ENCODE measurements at regions not wholly inside any gene's neighbourhood (a gene's known extent, or its start where the extent isn't known, plus 50 kb on each side); places are given as distances from the start of the nearest gene placed in this dataset.

- no peak overlapping the region for H3K4me3 ChIP-seq (replicated peaks in 1 of 3; ENCODE audit: insufficient read depth in 1 of 3, low read depth in 1 of 3, low read length in 3 of 3)
- TF ChIP-seq FOS (IDR thresholded peaks at IDR 0.05; ENCODE audit: borderline replicate concordance, insufficient read depth, low read length) (no peak), GATA2 (IDR thresholded peaks at IDR 0.05; ENCODE audit: insufficient read depth, insufficient read length, low read depth, low read length) (no peak), MAX (IDR thresholded peaks at IDR 0.05; ENCODE audit: insufficient read depth, insufficient read length) (no peak), JUN (IDR thresholded peaks at IDR 0.05; ENCODE audit: borderline replicate concordance, insufficient read depth, insufficient read length, low read depth) (no peak), POLR2A (IDR thresholded peaks at IDR 0.05; ENCODE audit: low read depth, low read length) (no peak), CTCF (IDR thresholded peaks at IDR 0.05; ENCODE audit: extremely low read depth in 1 of 2, insufficient read depth in 1 of 2, low read depth in 1 of 2, low read length in 2 of 2) (no peak), EZH2 (IDR thresholded peaks at IDR 0.05; ENCODE audit: borderline replicate concordance, low read depth, low read length, severe bottlenecking) (no peak), MYC (IDR thresholded peaks at IDR 0.05; ENCODE audit: low read depth, low read length) (no peak), POLR2AphosphoS5 (IDR thresholded peaks at IDR 0.05; ENCODE audit: insufficient read depth, low read depth, low read length) (no peak)
- no peak for FAIRE-seq
- intact Hi-C loops (cut with micrococcal nuclease) (no loop called here), dilution Hi-C loops (cut with MboI; ENCODE audit: extremely low pct_ligation_motif_present, low sequenced_read_pairs) (no loop called here)
- H3K9me1 ChIP-seq (replicated peaks; ENCODE audit: control insufficient read depth, extremely low read depth, insufficient read depth, low read length): no peaks in the 10 kb centered on the region
- DNase-seq (ENCODE audit: low read depth, low spot score): peak; percentile 5
- BruUV-seq (replicated peaks): no TSS peak
- H3K9ac ChIP-seq (replicated peaks; ENCODE audit: extremely low read depth, insufficient read depth, low read length): no peak overlapping the region
- H3K36me3 ChIP-seq (ENCODE audit: control insufficient read depth in 2 of 2, extremely low read depth in 1 of 2, insufficient read depth in 2 of 2, low read length in 2 of 2): no peaks in the 10 kb centered on the region
- no peak overlapping the region for H3K27ac ChIP-seq (ENCODE audit: insufficient read depth, low read depth, low read length)
- POLR2A ChIA-PET: no interaction called here
- peak overlapping the region; percentile 62 for H2AFZ ChIP-seq (ENCODE audit: low read depth, low read length)
- H3K79me2 ChIP-seq (ENCODE audit: control insufficient read depth, insufficient read depth, low read length): no peaks in the 10 kb centered on the region
- H3K4me2 ChIP-seq (ENCODE audit: insufficient read depth, low read length): no peak overlapping the region
- no peaks in the 10 kb centered on the region for H3K4me1 ChIP-seq (ENCODE audit: control insufficient read depth, extremely low read depth, insufficient read depth, low read length)
- CTCF ChIA-PET: no interaction called here
- H3K27me3 ChIP-seq (ENCODE audit: control insufficient read depth in 2 of 2, insufficient read depth in 2 of 2, low read length in 2 of 2): no peaks in the 10 kb centered on the region
- no peaks in the 10 kb centered on the region for H4K20me1 ChIP-seq (replicated peaks; ENCODE audit: control insufficient read depth, extremely low read depth, insufficient read depth, low read length)
- H3K9me3 ChIP-seq (replicated peaks; ENCODE audit: control insufficient read depth, insufficient read depth, low read length): no peaks in the 10 kb centered on the region
Measured at GRCh38 chr10:9596368-9596920, 1421.2 kb upstream of the CELF2 start.

All from endothelial cell of umbilical vein (primary cell).